Stimulated activated CD8-positive, alpha-beta memory T cell treated with anti-CD3 and anti-CD28 coated beads, Interleukin-4, amount 100 ng/mL, for 24 hours (primary cell): ENCODE measurements at regions not wholly inside any gene's neighbourhood (a gene's known extent, or its start where the extent isn't known, plus 50 kb on each side); places are given as distances from the start of the nearest gene placed in this dataset.
"Not testable (repeated sequence)": the region's sequence is repeated elsewhere in the genome, so short reads cannot be mapped to it uniquely, and the experiment has no call there.

Experiments used
- DNase-seq: peaks from one replicate; pipeline ENCODE4 v3.0.0-alpha.2; 2020; ENCODE audit warnings: low read depth

DNA sequence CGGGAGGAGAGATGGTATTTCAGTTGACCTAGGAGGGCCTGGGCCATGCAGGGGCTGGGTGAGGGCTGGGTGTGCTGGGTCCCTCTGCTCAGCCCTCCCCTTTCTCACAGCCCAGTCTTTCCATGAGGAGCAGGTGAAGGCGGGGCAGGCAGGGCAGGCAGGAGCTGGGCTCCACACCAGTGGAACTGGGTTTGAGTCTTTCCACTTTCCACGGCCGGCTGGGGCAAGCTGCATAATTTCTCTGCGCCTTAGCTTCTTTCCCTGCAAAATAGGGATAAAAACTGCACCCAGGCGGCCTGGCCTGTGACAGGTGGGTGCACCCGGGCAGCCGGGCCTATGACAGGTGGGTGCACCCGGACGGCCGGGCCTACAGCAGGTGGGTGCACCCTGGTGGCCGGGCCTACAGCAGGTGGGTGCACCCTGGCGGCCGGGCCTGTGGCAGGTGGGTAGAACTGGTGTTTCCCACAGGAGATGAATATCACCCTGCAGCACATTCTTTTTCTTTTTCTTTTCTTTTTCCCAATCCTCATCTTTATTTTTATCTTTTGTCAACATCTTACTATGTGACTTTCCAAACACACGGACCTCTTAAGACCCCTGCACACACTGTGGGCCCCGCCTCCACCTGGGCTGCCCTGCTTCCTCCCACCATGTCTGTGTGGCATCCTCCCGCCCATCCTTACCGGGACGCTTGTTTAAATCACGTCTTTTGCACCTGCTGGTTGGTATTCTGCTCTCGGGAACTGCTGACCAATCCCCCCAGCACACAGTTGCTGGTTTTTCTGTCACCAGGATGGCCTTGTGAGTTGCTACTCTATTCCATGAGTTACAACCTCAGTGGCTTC, 111.3 kb downstream of the NPIPB11 start:
- DNase-seq, result not testable (repeated sequence)

DNA sequence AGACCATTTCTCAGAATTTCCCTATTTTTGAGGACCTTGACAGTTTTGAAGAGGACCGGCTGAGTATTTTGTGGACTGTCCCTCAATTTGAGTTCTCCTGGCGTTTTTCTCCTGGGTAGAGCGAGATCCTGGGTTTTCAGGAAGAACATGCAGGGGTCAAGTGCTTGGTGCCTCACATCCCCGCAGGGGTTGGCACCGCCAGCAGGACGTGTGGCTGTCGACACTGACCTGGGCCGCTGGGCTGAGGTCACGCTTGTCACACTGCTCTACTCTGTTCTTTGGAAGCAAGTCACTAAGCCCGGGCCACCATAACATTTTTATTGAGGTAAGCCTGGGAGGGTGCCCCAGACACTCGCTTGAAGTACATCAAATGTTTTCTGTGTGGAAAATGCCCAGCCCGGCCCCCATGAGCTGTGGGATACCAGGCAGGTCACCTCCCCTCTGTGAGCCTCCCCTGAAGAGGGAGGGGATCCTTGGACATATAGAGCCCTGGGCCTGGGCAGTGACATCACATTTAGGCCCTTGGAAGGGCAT, 112.0 kb downstream of the NPIPB11 start:
- not testable (repeated sequence) for DNase-seq

DNA sequence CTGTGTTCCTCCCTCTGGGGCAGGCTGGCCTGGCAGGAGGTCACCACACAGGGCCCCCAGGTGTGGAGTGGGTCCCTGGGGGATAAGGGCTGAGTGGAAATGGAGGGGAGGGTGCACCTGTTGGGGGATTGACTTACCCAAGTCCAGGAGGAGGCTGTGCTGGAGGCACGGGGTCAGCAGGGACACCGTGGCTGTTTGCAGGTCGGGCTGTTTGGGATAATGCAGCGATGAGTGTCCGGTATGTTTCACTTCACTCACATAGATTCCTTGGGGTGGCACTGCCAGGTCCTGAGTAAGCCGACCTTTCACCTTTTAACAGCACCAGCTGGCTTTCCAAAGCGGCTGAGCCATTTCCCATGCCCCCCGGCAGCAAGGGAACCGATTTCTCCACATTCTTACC, 113.0 kb downstream of the NPIPB11 start:
- DNase-seq, result not testable (repeated sequence)

DNA sequence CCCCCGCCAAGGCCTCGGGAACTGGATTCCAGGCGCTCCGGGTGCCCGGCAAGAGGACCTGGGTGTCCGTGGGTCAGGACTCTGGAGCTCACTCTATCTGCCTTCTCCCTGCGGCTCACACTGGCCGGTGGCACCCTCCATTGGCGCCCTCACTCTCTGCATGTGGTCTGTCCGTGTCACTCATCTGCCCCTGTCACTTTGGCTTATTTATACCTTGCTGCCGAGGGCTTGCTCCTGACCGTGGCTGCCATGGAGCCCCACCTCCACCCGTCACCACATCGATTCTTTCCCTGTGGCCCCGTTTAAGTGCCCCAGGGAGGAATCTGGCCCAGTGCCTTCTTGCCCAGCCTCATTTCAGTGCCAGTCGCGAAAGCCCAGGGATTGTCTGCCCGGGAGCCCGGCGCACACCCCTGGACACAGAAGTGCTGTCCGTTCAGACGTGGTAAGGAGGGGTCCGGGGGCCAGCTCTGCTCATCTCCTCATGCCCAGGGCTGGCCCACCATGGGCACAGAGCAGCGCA, 113.5 kb downstream of the NPIPB11 start:
- not testable (repeated sequence) for DNase-seq

DNA sequence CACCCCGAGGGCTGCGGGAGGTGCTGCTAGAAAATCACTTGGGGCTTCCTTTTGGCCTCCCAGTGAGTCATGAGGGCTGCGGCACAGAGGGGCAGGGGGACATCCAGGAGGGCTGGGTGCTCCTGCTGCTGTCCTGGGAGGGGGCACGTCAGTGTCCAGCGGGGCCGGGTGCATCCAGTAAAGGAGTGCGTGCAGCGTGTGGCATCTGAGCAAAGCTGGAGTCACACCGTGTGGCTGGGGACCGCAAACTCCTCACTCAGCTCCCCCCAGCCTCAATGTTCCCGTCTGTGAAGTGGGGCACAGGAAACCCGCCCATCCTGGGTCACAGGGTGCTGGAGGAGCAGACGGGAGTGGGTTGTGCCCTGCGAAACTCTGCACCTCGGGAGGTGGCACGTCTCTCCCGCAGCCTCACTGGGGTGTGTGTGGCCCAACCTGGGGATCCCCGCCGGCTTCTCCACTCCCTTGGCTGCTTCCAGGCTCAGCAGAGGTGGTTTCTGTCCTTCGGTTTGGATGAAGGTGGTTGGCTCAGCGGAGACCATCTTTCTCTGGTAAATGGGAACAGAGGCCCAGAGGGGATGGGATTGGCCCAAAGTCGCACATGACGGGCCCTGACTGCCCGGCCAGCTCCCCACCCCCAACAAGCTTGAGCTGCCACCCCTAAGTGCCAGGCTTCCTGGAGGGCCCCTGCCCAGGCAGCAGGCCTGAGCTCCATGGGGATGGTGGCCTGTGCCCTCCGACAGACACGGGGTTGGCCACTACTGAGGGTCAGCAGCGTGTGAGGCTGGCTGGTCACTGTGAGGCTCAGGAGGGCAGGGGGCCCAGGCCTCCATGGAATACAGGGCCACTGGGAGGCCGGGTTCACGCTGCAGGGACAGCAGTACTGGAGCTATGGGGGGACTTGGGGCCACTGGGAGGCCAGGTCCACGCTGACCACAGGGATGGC, 114.9 kb downstream of the NPIPB11 start:
- peak; percentile 4 for DNase-seq

DNA sequence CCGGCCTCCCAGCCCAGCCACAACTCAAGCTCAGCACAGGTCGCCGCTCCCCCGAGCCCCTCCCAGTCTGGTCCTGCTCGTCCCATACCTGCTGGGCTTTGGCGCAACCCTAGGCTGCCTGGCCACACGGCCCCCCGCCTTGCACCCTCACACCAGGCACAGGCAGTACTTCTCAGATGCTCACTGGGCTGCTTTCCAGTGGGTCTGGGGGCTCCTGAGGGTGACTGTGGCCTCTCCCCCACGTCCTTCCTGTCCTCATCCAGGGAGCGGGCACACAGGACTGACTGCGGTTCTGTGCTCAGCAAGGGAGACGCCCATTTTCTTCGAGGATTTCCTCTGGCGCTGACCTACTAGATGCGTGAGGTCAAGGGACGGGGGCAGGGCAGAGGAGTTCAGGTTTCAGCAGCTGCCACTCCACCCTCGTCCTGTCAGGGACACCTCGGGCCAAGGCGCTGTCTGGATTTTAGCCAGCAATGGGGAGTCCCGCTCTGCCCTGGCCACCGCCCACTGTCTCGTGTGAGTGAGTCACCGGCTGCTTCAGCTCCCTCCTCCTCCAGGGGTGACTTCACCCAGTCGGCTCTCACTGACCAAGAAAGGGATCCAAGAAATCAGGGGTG, 115.8 kb downstream of the NPIPB11 start:
- peak; percentile 62 for DNase-seq

DNA sequence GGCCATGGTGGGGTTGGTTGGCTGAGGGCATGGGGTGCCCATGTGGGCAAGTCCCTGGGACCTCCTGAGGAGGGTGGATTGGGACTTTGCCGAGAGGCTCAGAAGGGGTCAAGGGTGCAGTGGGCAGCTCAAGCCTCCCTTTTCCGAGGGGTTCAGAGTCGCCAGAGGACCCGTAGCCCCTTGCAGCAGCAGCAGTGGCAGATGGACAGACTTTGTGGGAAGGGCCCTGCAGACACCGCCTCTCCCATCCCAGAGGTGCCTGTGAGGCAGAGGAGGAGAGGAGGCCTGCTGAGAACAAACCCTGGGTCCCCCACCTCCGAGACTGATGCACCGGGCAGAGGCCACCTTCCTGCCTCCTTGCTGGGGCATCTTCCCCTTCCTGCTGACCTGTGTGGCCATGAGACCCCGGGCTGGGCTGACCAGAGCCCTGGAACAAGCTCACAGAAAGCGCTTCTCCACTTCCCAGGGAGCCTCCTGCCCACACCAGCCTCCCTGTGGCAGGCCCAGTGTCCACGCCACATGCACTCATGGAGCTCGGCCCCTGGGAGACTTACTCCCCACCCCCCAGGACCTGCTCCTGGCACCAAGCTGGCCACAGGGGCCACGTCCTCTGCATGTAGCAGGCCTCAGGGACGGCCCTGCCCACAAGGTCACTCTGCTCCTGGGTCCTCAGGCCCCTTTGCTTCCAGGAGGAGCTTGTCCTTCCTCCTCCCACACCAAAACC, 116.8 kb downstream of the NPIPB11 start:
- DNase-seq, result not testable (repeated sequence)

DNA sequence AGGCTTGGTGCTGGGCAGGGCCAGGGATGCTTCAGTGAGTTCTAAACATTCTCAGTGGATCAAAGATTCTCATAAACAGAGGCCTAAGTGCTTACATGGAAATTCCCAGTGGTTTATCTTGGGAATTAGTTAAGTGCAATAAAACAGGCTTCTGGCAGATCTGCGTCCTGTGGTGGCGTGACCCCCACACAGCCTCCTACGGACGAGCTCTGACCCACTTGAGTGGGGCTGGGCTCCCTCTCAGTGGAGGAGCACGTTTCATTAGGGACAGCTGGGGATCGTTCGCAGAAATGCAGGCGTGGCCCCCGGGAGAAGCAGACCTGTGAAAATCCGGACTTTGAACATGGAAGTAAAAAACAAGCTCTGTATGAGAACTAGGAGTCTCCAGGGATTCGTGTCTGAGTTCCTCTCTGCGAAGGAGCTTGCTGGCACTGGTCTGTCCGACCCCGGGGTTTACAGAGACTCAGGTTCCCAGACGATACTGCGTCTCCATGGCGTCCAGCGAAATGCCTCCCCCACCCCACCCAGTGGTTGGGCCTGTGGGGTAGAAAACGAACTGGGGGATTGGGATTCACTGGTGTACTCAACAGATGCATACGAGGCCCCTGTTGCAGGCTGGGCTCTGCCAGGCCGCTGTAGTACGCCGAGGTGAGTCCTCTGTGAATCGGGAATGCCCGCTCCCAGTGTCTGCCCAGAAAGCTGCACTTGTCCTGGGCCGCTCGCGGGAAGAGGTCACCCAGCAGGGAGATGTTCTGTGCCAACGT, 117.6 kb downstream of the NPIPB11 start:
- DNase-seq, result not testable (repeated sequence)

DNA sequence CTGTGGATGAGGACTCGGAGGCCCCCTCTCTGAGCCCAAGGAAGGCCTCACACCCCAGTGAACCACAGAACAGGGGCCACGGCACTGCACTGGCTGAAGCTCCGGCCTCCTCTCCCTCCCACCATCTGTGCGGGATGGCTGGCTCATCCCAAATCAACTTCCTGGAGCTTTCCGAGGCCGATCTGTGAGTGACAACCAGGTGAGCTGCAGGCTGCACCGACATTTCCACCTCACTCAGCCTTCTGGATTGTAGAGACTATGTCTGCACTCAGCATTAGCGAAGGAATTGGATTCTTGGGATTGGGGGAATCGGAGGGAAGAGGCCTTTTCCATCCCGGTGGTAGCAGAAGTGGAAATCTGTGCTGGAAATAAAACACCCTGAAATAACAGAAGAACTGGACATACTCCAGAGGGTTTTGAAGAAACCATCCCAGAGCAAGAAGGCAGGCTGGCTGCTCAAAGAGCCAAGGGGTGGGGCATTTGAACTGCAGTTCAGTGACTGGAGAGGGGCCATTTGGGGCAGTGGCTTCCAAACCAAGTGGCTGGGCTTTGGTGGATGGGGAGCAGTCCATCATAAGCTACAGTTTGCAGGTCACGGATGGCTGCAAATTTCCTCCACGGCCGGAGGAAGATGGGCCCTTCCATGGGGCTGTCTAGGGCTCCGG, 118.5 kb downstream of the NPIPB11 start:
- DNase-seq, result not testable (repeated sequence)

DNA sequence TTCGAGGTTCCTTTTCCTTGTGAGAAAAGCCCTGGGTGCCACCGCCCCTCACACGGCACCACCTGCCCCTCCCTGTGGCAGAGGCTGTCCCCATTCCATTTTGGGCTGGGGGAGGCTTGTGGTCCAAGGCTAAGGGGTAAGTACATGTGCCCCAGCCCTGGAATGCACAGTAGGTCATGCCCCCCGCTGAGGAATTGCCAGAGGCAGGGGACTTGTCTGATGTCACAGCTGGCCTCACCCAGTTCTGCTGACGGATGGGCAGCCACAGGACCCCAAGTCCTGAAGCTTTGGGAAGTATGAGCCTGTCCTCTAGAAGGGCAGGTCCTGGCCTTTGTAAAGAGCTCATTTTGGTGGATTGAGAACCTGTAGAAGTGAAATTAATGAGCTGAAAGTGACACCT, 119.3 kb downstream of the NPIPB11 start:
- DNase-seq, result not testable (repeated sequence)

DNA sequence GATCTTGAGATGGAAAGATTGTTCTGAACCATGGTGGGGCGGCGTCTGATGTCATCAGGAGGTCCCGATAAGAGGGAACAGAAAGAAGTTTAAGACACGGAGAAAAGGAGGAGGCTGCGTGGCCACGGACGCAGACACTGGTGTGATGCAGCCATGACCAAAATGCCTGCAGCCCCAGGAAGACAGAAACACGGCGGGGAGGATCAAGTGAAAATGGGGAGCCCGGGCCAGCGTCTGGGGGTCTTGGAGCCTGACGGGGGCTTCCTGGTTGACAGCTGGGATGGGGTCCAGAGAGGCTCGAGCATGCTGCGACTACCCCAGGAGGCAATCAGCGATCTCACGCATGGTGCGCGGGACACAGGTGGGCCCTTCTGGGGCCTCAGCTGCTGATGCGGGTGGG, 119.7 kb downstream of the NPIPB11 start:
- DNase-seq, result not testable (repeated sequence)

DNA sequence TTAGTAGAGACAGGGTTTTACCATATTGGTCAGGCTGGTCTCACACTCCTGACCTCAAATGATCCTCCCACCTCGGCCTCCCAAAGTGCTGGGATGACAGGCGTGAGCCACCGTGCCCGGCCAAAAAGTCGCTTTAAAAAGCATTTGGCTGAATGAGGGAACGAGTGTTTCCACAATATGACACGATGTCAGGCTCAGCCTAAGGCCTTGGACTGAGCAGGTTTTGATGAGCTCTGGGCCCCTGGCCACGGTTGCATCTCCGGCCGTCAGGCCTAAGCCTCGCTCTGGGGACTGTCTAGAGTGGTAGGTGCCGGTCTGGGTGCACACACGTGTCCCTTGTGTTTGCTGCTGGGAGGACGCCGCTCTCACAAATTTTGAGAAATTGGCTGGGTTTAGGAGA, 120.3 kb downstream of the NPIPB11 start:
- DNase-seq, result not testable (repeated sequence)

DNA sequence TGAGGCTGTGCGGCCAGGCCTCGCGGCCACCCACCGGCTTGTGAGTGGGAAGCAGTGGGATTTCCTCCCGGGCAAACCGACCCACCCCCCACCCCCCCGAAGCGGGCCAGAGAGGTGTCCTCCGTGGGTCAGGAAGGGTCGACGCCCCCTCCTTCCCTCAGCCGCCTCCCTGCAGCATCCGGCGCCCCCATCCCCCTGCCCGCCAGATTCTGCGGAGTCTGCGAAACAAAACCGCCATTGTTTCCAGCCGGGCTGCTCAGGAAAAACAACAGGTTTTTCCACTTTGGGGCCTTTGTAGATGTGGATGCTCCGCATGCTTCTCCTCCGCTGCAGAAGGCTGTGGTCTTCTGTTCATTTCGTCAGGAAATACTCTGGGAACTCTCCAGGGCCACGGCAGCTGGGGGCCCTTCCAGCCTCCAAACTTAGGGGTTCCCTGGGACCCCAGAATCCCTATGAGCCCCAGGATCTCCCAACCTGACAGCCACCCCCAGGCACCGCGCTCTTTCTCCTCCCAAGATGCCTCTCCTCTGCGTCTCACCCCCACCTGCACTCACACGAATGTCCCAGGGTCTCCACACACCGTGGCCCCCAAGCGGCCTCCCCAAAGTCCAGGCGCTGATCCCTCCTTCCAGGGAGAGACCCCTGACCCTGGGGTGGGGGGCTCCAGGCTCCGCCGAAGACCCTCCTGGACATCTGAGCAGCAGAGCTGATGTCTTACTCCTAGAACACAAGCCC, 121.2 kb downstream of the NPIPB11 start:
- DNase-seq, result not testable (repeated sequence)

DNA sequence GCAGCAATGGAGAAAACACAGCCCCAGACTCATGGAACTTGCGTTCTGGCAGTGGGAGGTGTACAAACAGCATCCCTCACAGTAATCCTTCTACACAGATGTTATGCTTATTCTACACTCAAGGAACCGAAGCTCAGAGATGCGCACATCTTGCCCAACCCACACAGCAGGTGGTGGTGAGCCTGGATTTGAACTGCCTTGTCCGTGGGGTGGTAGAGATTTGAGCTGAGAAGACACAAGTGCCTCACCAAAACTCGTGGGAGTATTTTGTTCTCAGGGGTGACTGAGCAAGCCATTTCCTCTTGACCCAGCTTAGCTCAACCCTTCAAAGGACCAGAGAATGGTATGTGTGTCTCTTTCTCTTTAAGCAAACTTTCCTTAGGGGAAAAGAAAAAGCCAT, 121.8 kb downstream of the NPIPB11 start:
- DNase-seq, result not testable (repeated sequence)

DNA sequence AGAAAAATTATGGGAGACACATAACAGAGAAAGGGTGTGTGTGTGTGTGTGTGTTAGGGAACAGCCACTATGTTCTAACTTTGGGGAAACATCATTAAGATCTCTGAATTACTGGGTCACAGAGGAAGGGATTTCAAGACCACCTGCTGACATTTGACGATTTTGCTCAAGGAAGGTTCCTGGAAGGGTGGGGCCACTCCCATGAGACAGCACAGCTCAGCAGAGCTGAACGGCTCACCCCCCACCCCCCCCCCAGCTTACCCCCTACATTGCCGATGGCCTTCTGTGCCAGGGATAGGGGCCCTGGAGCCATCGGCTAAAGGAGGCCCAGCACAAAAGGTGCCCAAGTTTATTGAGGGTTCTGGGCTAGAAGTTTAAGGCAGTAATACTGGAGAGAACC, 122.4 kb downstream of the NPIPB11 start:
- not testable (repeated sequence) for DNase-seq

DNA sequence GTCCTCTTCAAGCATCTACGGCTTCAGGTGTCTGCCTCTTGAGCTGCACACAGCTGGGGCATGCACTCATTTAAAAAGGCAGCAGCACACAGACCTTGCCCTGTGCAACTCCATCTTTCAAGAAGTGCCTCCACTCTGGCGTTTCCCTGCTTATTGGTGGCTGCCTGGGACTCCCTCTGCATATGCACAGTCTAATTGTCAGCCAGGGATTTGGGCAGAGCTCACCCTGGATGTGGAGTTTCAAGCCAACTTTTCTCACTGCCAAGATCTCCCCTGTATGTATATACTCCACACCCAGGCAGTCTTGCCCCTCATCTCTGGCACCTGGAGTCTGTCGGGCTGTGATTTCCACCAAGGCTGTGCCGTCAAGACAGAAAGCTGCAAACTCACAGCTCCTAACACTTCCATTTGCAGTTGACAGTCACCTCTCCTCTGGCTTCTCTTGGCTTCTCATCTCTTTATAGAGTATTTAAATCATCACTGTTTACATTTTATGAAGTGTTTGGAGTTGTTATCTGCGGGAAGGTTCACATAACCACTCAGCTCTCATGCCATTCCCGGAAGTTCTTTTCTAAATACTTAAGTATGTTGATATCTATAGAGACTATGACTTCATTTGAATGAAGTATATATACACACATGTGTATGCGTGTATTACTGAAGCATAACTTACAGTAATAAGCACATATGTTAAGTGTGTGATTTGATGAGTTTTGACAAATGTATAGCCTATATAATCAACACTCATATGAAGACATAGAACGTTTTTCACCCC, 128.2 kb downstream of the NPIPB11 start:
- DNase-seq, result not testable (repeated sequence)

DNA sequence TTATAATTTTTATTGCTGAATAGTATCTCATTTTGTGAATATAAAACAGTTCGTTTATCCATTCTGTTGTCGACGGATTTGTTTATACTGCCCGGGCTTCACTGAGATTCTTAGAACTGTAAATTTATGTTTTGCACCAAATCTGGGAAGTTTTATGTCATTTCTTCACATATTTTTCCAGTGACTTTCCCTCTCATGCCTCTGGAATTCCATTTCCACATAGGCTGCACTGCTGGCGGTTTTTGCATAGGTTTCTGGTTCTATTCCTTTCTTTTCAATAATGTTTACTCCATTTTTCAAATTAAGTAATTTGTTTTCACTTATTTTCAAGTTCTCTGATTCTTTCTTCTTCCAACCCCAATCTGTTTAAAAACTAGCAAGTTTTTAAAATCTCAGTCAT, 130.1 kb downstream of the NPIPB11 start:
- DNase-seq, result not testable (repeated sequence)
